Mucosa of descending colon (tissue), 3 donors: ENCODE measurements at regions not wholly inside any gene's neighbourhood (a gene's known extent, or its start where the extent isn't known, plus 50 kb on each side); places are given as distances from the start of the nearest gene placed in this dataset. TPM values are rescaled to one million over a fixed set of nuclear protein-coding genes. Genes with fewer than 3 reads are reported as not detected.
"Not testable (repeated sequence)": the region's sequence is repeated elsewhere in the genome, so short reads cannot be mapped to it uniquely, and the experiment has no call there.

Source experiments
- ATAC-seq: fragments of 200-7000 bp; cut with Tn5 transposase; one replicate; pipeline ENCODE4 v1.9.1; 2020; ENCODE audit warnings: mild to moderate bottlenecking, moderate library complexity
- DNase-seq, 3 donors: peaks; one replicate each; pipeline ENCODE4 v3.0.0-alpha.2; 2020
- H3K36me3 ChIP-seq: fragments of 200-600 bp; one replicate; pipeline ENCODE4 v1.8.0; 2021; ENCODE audit warnings: low read depth, mild to moderate bottlenecking
- H3K4me1 ChIP-seq: fragments of 200-600 bp; one replicate; pipeline ENCODE4 v1.8.0; 2021; ENCODE audit warnings: low read depth, mild to moderate bottlenecking
- H3K4me3 ChIP-seq: fragments of 200-600 bp; one replicate; pipeline ENCODE4 v1.8.0; 2021; ENCODE audit warnings: mild to moderate bottlenecking
- H3K9me3 ChIP-seq: fragments of 200-600 bp; one replicate; pipeline ENCODE4 v1.8.0; 2021; ENCODE audit warnings: mild to moderate bottlenecking
- intact Hi-C, 2 donors: fragments of 100-400 bp; cut with DNase I in 1 of 2; cut with micrococcal nuclease in 1 of 2; formaldehyde crosslinking; loops; one replicate each; pipeline versions ENCODE4 v1.11.0 to v1.11.1; 2022; cut with DNase I, micrococcal nuclease
- microRNA-seq: library from miRNA; unstranded; fragments of <30 nt; microRNA quantifications from one replicate; pipeline ENCODE4, GENCODE V29; 2019
- donor health status: DM: no; HTN: no; CAD: no; lungs with moderate emphysema.
- donor health status: DM: no; HTN: no; CAD: no.
- donor health status: DM: no; HTN: yes; CAD: no.

DNA sequence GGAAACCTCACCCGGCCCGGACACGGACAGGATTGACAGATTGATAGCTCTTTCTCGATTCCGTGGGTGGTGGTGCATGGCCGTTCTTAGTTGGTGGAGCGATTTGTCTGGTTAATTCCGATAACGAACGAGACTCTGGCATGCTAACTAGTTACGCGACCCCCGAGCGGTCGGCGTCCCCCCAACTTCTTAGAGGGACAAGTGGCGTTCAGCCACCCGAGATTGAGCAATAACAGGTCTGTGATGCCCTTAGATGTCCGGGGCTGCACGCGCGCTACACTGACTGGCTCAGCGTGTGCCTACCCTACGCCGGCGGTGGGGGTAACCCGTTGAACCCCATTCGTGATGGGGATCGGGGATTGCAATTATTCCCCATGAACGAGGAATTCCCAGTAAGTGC lies 2266.3 kb upstream of the TPTE start:
- DNase-seq = peak in 1 of 3 donors; percentile 25
- not testable (repeated sequence) for ATAC-seq

GRCh38 chr21:8257083-8257799 lies 2264.1 kb upstream of the TPTE start:
- peak in 1 of 3 donors; percentile 23 for DNase-seq
- H3K36me3 ChIP-seq, H3K4me3 ChIP-seq, ATAC-seq, H3K4me1 ChIP-seq, H3K9me3 ChIP-seq, intact Hi-C loops: not testable (repeated sequence)

More for the DNA sequence above, 2266.3 kb upstream of the TPTE start:
- H3K4me3 ChIP-seq, H3K36me3 ChIP-seq, H3K4me1 ChIP-seq, H3K9me3 ChIP-seq, intact Hi-C loops: not testable (repeated sequence)

GRCh38 chr21:8260065-8260627 lies 2261.2 kb upstream of the TPTE start:
- intact Hi-C loops = not testable (repeated sequence)

More at GRCh38 chr21:8260065-8260627, 2261.2 kb upstream of the TPTE start:
- H3K4me1 ChIP-seq, H3K9me3 ChIP-seq, DNase-seq, H3K36me3 ChIP-seq, ATAC-seq, H3K4me3 ChIP-seq: not testable (repeated sequence)

Small RNA genes lying in the stretch of these regions (microRNA-seq; reads per million reads assigned to microRNA genes)
- gene MIR3648-1 (not detected), gene MIR3687-1 (not detected), gene MIR6724-1 (not detected), gene MIR6724-2 (not detected)
